ENCODE measurements at regions not wholly inside any gene's neighbourhood (a gene's known extent, or its start where the extent isn't known, plus 50 kb on each side); places are given as distances from the start of the nearest gene placed in this dataset.
"Not testable (repeated sequence)": the region's sequence is repeated elsewhere in the genome, so short reads cannot be mapped to it uniquely, and the experiment has no call there.

- Histone ChIP-seq H3K4me2 (ENCODE audit: low read length) (no peak overlapping the region), H3K79me2 (ENCODE audit: insufficient read depth, low read length) (no peaks in the 10 kb centered on the region), H3K9me2 (ENCODE audit: low read depth, low read length) (no peaks in the 10 kb centered on the region), H3F3A (ENCODE audit: insufficient read depth, low read length) (no peaks in the 10 kb centered on the region), H3K4me1 (ENCODE audit: insufficient read depth, low read length, severe bottlenecking) (no peaks in the 10 kb centered on the region), H3K27me3 (ENCODE audit: insufficient read depth, low read length) (no peaks in the 10 kb centered on the region), H2AFZ (ENCODE audit: low read length) (no peak overlapping the region), H4K20me1 (ENCODE audit: insufficient read depth, low read length) (no peaks in the 10 kb centered on the region), H3K9me3 (ENCODE audit: low read length) (no peaks in the 10 kb centered on the region), H3K27ac (ENCODE audit: low read depth, low read length, poor library complexity, severe bottlenecking) (no peak overlapping the region), H3K9ac (ENCODE audit: low read length) (no peak overlapping the region), H3K4me3 (ENCODE audit: low read depth, low read length, poor library complexity, severe bottlenecking) (no peak overlapping the region), H3K36me3 (ENCODE audit: insufficient read depth, low read length) (no peaks in the 10 kb centered on the region)
- TF ChIP-seq, protein P1, sequence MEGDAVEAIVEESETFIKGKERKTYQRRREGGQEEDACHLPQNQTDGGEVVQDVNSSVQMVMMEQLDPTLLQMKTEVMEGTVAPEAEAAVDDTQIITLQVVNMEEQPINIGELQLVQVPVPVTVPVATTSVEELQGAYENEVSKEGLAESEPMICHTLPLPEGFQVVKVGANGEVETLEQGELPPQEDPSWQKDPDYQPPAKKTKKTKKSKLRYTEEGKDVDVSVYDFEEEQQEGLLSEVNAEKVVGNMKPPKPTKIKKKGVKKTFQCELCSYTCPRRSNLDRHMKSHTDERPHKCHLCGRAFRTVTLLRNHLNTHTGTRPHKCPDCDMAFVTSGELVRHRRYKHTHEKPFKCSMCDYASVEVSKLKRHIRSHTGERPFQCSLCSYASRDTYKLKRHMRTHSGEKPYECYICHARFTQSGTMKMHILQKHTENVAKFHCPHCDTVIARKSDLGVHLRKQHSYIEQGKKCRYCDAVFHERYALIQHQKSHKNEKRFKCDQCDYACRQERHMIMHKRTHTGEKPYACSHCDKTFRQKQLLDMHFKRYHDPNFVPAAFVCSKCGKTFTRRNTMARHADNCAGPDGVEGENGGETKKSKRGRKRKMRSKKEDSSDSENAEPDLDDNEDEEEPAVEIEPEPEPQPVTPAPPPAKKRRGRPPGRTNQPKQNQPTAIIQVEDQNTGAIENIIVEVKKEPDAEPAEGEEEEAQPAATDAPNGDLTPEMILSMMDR (IDR thresholded peaks at IDR 0.05; ENCODE audit: low read length) = no peak
- no peak for TF ChIP-seq EZH2 (IDR thresholded peaks at IDR 0.05; ENCODE audit: borderline replicate concordance, low read length)
Measured at GRCh38 chrX:19256986-19257385, 86.7 kb upstream of the PDHA1 start.

GRCh38 chrX:19261026-19261425 is 82.7 kb upstream of the PDHA1 start:
- not testable (repeated sequence) for H3F3A ChIP-seq (ENCODE audit: insufficient read depth, low read length); H2AFZ ChIP-seq (ENCODE audit: low read length); H3K4me3 ChIP-seq (ENCODE audit: low read depth, low read length, poor library complexity, severe bottlenecking)

GRCh38 chrX:19270727-19271126 is 73.0 kb upstream of the PDHA1 start:
- Histone ChIP-seq H3K79me2 (ENCODE audit: insufficient read depth, low read length) (no peaks in the 10 kb centered on the region), H3K9me2 (ENCODE audit: low read depth, low read length) (no peaks in the 10 kb centered on the region), H3K36me3 (ENCODE audit: insufficient read depth, low read length) (no peaks in the 10 kb centered on the region), H3K4me1 (ENCODE audit: insufficient read depth, low read length, severe bottlenecking) (no peaks in the 10 kb centered on the region), H3K9ac (ENCODE audit: low read length) (no peak overlapping the region), H3K27me3 (ENCODE audit: insufficient read depth, low read length) (no peaks in the 10 kb centered on the region), H3K9me3 (ENCODE audit: low read length) (no peaks in the 10 kb centered on the region), H2AFZ (ENCODE audit: low read length) (no peak overlapping the region), H4K20me1 (ENCODE audit: insufficient read depth, low read length) (no peaks in the 10 kb centered on the region), H3F3A (ENCODE audit: insufficient read depth, low read length) (no peaks in the 10 kb centered on the region), H3K27ac (ENCODE audit: low read depth, low read length, poor library complexity, severe bottlenecking) (no peak overlapping the region), H3K4me2 (ENCODE audit: low read length) (no peak overlapping the region), H3K4me3 (ENCODE audit: low read depth, low read length, poor library complexity, severe bottlenecking) (no peak overlapping the region)
- TF ChIP-seq, protein P1 (IDR thresholded peaks at IDR 0.05; ENCODE audit: low read length) = no peak
- no peak for TF ChIP-seq EZH2 (IDR thresholded peaks at IDR 0.05; ENCODE audit: borderline replicate concordance, low read length)

More at GRCh38 chrX:19261026-19261425, 82.7 kb upstream of the PDHA1 start:
- not testable (repeated sequence) for H3K4me2 ChIP-seq (ENCODE audit: low read length); H3K9me2 ChIP-seq (ENCODE audit: low read depth, low read length); H3K9me3 ChIP-seq (ENCODE audit: low read length); H3K36me3 ChIP-seq (ENCODE audit: insufficient read depth, low read length); H3K79me2 ChIP-seq (ENCODE audit: insufficient read depth, low read length); H3K4me1 ChIP-seq (ENCODE audit: insufficient read depth, low read length, severe bottlenecking); H3K27ac ChIP-seq (ENCODE audit: low read depth, low read length, poor library complexity, severe bottlenecking); H3K9ac ChIP-seq (ENCODE audit: low read length); H3K27me3 ChIP-seq (ENCODE audit: insufficient read depth, low read length); H4K20me1 ChIP-seq (ENCODE audit: insufficient read depth, low read length)

DNA sequence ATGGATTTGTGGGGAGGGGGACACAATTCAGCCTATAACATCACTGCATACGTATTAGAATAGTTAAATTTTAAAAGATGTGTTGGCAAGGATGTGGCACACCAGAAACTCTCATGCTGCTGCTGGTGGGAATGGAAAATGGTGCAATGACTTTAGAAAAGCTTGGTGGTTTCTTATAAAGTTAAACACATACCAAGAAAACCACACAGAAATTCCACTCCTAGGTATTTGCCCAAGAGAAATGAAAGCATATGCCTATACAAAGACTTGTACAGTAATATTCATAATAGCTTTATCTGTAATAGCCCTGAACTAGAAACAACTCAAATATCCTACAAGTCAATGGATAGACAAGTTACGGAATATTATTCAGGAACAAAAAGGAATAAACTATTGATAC is 71.3 kb upstream of the PDHA1 start:
- no peak overlapping the region for H3K9ac ChIP-seq (ENCODE audit: low read length)
- H3K4me1 ChIP-seq (ENCODE audit: insufficient read depth, low read length, severe bottlenecking) = no peaks in the 10 kb centered on the region
- no peaks in the 10 kb centered on the region for H3K27me3 ChIP-seq (ENCODE audit: insufficient read depth, low read length)
- H3K9me3 ChIP-seq (ENCODE audit: low read length) = no peaks in the 10 kb centered on the region
- H3K4me2 ChIP-seq (ENCODE audit: low read length) = no peak overlapping the region
- no peak overlapping the region for H2AFZ ChIP-seq (ENCODE audit: low read length)
- no peaks in the 10 kb centered on the region for H3K79me2 ChIP-seq (ENCODE audit: insufficient read depth, low read length)
- H4K20me1 ChIP-seq (ENCODE audit: insufficient read depth, low read length) = no peaks in the 10 kb centered on the region
- no peaks in the 10 kb centered on the region for H3K9me2 ChIP-seq (ENCODE audit: low read depth, low read length)
- H3K4me3 ChIP-seq (ENCODE audit: low read depth, low read length, poor library complexity, severe bottlenecking) = no peak overlapping the region
- H3K27ac ChIP-seq (ENCODE audit: low read depth, low read length, poor library complexity, severe bottlenecking) = no peak overlapping the region
- no peak for TF ChIP-seq EZH2 (IDR thresholded peaks at IDR 0.05; ENCODE audit: borderline replicate concordance, low read length)
- TF ChIP-seq, protein P1 (IDR thresholded peaks at IDR 0.05; ENCODE audit: low read length) = no peak
- no peaks in the 10 kb centered on the region for H3K36me3 ChIP-seq (ENCODE audit: insufficient read depth, low read length)
- H3F3A ChIP-seq (ENCODE audit: insufficient read depth, low read length) = no peaks in the 10 kb centered on the region
